ENCODE measurements at regions not wholly inside any gene's neighbourhood (a gene's known extent, or its start where the extent isn't known, plus 50 kb on each side); places are given as distances from the start of the nearest gene placed in this dataset.

DNA sequence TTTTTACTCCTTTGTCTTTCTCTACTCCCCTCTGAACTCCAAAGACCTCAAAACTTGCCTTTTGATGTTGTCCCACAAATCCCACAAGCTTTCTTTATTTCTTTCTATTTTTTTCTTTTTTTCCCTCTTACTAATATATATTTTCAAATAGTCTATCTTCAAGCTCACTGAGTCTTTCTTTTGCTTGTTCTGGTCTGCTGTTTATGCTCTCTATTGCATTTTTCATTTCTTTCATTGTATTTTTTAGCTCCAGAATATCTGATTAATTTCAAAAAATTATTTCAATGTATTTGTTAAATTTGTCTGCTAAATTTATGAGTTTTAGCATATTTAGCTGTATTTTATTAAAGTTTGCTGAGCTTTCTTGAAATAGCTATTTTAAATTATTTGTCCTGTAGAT, 223.3 kb upstream of the IRX1 start:
- Mint-ChIP-seq H3K9me3 (peaks cover 15% of the 10 kb centered on the region), H3K4me1 (no peaks in the 10 kb centered on the region), H3K4me3 (no peak overlapping the region)

More for the DNA sequence above, 223.3 kb upstream of the IRX1 start:
- Histone ChIP-seq H3K36me3 (ENCODE audit: insufficient read depth) (no peaks in the 10 kb centered on the region; the same call in 1 of the 2 replicates), H3K9me2 (ENCODE audit: insufficient read depth) (0 out of 2 replicates have a peak, but pooled peaks cover 6% of the 10 kb centered on the region), H3K27ac (ENCODE audit: low read depth) (no peak overlapping the region), H3K4me1 (ENCODE audit: insufficient read depth) (no peaks in the 10 kb centered on the region), H3K4me2 (no peak overlapping the region), H3K4me3 (no peak overlapping the region), H3K79me2 (replicated peaks; ENCODE audit: insufficient read depth) (no peaks in the 10 kb centered on the region), H3K27me3 (ENCODE audit: insufficient read depth) (no peaks in the 10 kb centered on the region), H2AFZ (no peak overlapping the region), H4K20me1 (replicated peaks; ENCODE audit: insufficient read depth) (no peaks in the 10 kb centered on the region), H3F3A (replicated peaks; ENCODE audit: low read depth) (no peaks in the 10 kb centered on the region)
- ATAC-seq (no peak), DNase-seq (ENCODE audit: low spot score) (no peak)
- Mint-ChIP-seq H3K27ac (no peak overlapping the region), H3K27me3 (ENCODE audit: insufficient read depth, low read depth, poor library complexity) (no peaks in the 10 kb centered on the region), H3K36me3 (ENCODE audit: low read depth) (peaks cover 6% of the 10 kb centered on the region; the same call in 2 of the 3 replicates)
- TF ChIP-seq NANOG (IDR thresholded peaks at IDR 0.05; ENCODE audit: borderline replicate concordance) (no peak), EZH2phosphoT487 (IDR thresholded peaks at IDR 0.05; ENCODE audit: unreplicated experiment) (no peak), STAT1 (IDR thresholded peaks at IDR 0.05; ENCODE audit: unreplicated experiment) (no peak), CREB1 (CRISPR knock-in tag; IDR thresholded peaks at IDR 0.05; ENCODE audit: low read depth) (no peak), ZNF331 (CRISPR knock-in tag; IDR thresholded peaks at IDR 0.05; ENCODE audit: low read depth) (no peak), POLR2AphosphoS5 (IDR thresholded peaks at IDR 0.05; ENCODE audit: low read depth) (no peak), EZH2 (IDR thresholded peaks at IDR 0.05; ENCODE audit: low read depth, unreplicated experiment) (no peak), JUNB (IDR thresholded peaks at IDR 0.05; ENCODE audit: unreplicated experiment) (no peak)
- TF ChIP-seq, protein P1, sequence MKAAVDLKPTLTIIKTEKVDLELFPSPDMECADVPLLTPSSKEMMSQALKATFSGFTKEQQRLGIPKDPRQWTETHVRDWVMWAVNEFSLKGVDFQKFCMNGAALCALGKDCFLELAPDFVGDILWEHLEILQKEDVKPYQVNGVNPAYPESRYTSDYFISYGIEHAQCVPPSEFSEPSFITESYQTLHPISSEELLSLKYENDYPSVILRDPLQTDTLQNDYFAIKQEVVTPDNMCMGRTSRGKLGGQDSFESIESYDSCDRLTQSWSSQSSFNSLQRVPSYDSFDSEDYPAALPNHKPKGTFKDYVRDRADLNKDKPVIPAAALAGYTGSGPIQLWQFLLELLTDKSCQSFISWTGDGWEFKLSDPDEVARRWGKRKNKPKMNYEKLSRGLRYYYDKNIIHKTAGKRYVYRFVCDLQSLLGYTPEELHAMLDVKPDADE (IDR thresholded peaks at IDR 0.05) = no peak
- TF ChIP-seq, protein P2, sequence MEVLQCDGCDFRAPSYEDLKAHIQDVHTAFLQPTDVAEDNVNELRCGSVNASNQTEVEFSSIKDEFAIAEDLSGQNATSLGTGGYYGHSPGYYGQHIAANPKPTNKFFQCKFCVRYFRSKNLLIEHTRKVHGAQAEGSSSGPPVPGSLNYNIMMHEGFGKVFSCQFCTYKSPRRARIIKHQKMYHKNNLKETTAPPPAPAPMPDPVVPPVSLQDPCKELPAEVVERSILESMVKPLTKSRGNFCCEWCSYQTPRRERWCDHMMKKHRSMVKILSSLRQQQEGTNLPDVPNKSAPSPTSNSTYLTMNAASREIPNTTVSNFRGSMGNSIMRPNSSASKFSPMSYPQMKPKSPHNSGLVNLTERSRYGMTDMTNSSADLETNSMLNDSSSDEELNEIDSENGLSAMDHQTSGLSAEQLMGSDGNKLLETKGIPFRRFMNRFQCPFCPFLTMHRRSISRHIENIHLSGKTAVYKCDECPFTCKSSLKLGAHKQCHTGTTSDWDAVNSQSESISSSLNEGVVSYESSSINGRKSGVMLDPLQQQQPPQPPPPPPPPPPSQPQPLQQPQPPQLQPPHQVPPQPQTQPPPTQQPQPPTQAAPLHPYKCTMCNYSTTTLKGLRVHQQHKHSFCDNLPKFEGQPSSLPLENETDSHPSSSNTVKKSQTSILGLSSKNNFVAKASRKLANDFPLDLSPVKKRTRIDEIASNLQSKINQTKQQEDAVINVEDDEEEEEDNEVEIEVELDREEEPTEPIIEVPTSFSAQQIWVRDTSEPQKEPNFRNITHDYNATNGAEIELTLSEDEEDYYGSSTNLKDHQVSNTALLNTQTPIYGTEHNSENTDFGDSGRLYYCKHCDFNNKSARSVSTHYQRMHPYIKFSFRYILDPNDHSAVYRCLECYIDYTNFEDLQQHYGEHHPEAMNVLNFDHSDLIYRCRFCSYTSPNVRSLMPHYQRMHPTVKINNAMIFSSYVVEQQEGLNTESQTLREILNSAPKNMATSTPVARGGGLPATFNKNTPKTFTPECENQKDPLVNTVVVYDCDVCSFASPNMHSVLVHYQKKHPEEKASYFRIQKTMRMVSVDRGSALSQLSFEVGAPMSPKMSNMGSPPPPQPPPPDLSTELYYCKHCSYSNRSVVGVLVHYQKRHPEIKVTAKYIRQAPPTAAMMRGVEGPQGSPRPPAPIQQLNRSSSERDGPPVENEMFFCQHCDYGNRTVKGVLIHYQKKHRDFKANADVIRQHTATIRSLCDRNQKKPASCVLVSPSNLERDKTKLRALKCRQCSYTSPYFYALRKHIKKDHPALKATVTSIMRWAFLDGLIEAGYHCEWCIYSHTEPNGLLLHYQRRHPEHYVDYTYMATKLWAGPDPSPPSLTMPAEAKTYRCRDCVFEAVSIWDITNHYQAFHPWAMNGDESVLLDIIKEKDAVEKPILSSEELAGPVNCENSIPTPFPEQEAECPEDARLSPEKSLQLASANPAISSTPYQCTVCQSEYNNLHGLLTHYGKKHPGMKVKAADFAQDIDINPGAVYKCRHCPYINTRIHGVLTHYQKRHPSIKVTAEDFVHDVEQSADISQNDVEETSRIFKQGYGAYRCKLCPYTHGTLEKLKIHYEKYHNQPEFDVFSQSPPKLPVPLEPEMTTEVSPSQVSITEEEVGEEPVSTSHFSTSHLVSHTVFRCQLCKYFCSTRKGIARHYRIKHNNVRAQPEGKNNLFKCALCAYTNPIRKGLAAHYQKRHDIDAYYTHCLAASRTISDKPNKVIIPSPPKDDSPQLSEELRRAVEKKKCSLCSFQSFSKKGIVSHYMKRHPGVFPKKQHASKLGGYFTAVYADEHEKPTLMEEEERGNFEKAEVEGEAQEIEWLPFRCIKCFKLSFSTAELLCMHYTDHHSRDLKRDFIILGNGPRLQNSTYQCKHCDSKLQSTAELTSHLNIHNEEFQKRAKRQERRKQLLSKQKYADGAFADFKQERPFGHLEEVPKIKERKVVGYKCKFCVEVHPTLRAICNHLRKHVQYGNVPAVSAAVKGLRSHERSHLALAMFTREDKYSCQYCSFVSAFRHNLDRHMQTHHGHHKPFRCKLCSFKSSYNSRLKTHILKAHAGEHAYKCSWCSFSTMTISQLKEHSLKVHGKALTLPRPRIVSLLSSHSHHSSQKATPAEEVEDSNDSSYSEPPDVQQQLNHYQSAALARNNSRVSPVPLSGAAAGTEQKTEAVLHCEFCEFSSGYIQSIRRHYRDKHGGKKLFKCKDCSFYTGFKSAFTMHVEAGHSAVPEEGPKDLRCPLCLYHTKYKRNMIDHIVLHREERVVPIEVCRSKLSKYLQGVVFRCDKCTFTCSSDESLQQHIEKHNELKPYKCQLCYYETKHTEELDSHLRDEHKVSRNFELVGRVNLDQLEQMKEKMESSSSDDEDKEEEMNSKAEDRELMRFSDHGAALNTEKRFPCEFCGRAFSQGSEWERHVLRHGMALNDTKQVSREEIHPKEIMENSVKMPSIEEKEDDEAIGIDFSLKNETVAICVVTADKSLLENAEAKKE (CRISPR knock-in tag; IDR thresholded peaks at IDR 0.05) = no peak
